Thoracic aorta (tissue), 2 donors: ENCODE measurements at regions not wholly inside any gene's neighbourhood (a gene's known extent, or its start where the extent isn't known, plus 50 kb on each side); places are given as distances from the start of the nearest gene placed in this dataset.

Experiments used
- ATAC-seq: fragments of 150-250 bp; one replicate; pipeline ENCODE4 v1.8.0; 2017; ENCODE audit warnings: low read depth; ENCODE audit not compliant: insufficient number of reproducible peaks, low FRiP score
- DNase-seq: peaks from one replicate; pipeline ENCODE4 v3.0.0-alpha.2; 2020; ENCODE audit warnings: low spot score
- H3K27ac ChIP-seq, 2 donors: fragments of 200-600 bp; sonication (generic); 1 replicate in 1 of 2; 2 replicates in 1 of 2; pipeline ENCODE4 v1.5.1; 2016; ENCODE audit warnings: mild to moderate bottlenecking in 2 of 2, moderate library complexity in 2 of 2
- H3K27me3 ChIP-seq: fragments of 200-600 bp; sonication (generic); replicated peaks from 2 replicates; pipeline ENCODE4 v1.6.0; 2016; ENCODE audit warnings: mild to moderate bottlenecking; ENCODE audit not compliant: insufficient read depth
- H3K36me3 ChIP-seq: fragments of 200-600 bp; sonication (generic); one replicate; pipeline ENCODE4 v1.5.1; 2016
- H3K4me1 ChIP-seq, 2 donors: fragments of 200-600 bp; sonication (generic); 1 replicate in 1 of 2; 2 replicates in 1 of 2; pipeline versions ENCODE4 v1.5.1 to v1.6.0; 2016; ENCODE audit warnings: low read depth in 2 of 2, mild to moderate bottlenecking in 1 of 2; ENCODE audit not compliant: control insufficient read depth in 1 of 2
- H3K4me3 ChIP-seq: fragments of 200-600 bp; sonication (generic); 2 replicates; pipeline ENCODE4 v1.5.1; 2016; ENCODE audit warnings: mild to moderate bottlenecking
- H3K9me3 ChIP-seq: fragments of 200-600 bp; sonication (generic); 2 replicates; pipeline ENCODE4 v1.5.1; 2016
- CTCF ChIP-seq: fragments of 200-600 bp; sonication (generic); IDR thresholded peaks from one replicate; pipeline ENCODE4 v1.5.1; 2019; ENCODE audit warnings: antibody characterized with exemption

GRCh38 chr10:130854151-130854550 is 457.4 kb downstream of the TCERG1L start:
- no peak for DNase-seq
- Histone ChIP-seq H3K4me1 (no peaks in the 10 kb centered on the region), H3K36me3 (no peaks in the 10 kb centered on the region), H3K4me3 (no peak overlapping the region), H3K27ac (no peak overlapping the region), H3K27me3 (no peaks in the 10 kb centered on the region), H3K9me3 (peaks cover 16% of the 10 kb centered on the region)
- ATAC-seq: no peak
- no peak for TF ChIP-seq CTCF

GRCh38 chr10:130857631-130858295 is 453.8 kb downstream of the TCERG1L start:
- Histone ChIP-seq H3K27ac (no peak overlapping the region), H3K4me3 (no peak overlapping the region), H3K4me1 (no peaks in the 10 kb centered on the region), H3K36me3 (no peaks in the 10 kb centered on the region), H3K27me3 (no peaks in the 10 kb centered on the region), H3K9me3 (peaks cover 16% of the 10 kb centered on the region)
- no peak for DNase-seq
- no peak for TF ChIP-seq CTCF
- no peak for ATAC-seq

- no peak for DNase-seq
- Histone ChIP-seq H3K27me3 (no peaks in the 10 kb centered on the region), H3K27ac (no peak overlapping the region), H3K4me3 (no peak overlapping the region), H3K9me3 (peaks cover 13% of the 10 kb centered on the region), H3K36me3 (no peaks in the 10 kb centered on the region), H3K4me1 (no peaks in the 10 kb centered on the region)
- no peak for TF ChIP-seq CTCF
- no peak for ATAC-seq
Measured at GRCh38 chr10:130858626-130859025, 452.9 kb downstream of the TCERG1L start.

- DNase-seq: no peak
- no peaks in the 10 kb centered on the region for H3K36me3 ChIP-seq
- no peak overlapping the region for H3K4me3 ChIP-seq
- TF ChIP-seq CTCF: no peak
- no peak overlapping the region for H3K27ac ChIP-seq
- peaks cover 5% of the 10 kb centered on the region for H3K9me3 ChIP-seq
- no peak for ATAC-seq
- no peaks in the 10 kb centered on the region for H3K4me1 ChIP-seq
- no peaks in the 10 kb centered on the region for H3K27me3 ChIP-seq
Measured at GRCh38 chr10:130859427-130859826, 452.1 kb downstream of the TCERG1L start.

- Histone ChIP-seq H3K27me3 (no peaks in the 10 kb centered on the region), H3K36me3 (no peaks in the 10 kb centered on the region), H3K4me1 (no peaks in the 10 kb centered on the region), H3K9me3 (no peaks in the 10 kb centered on the region), H3K4me3 (no peak overlapping the region), H3K27ac (no peak overlapping the region)
- ATAC-seq: no peak
- no peak for TF ChIP-seq CTCF
- no peak for DNase-seq
Measured at GRCh38 chr10:130862122-130862521, 449.4 kb downstream of the TCERG1L start.
